Activated T-cell treated with anti-CD3 and anti-CD28 coated beads, Interleukin-2, amount 50 U/mL, for 24 hours (primary cell): ENCODE measurements at regions not wholly inside any gene's neighbourhood (a gene's known extent, or its start where the extent isn't known, plus 50 kb on each side); places are given as distances from the start of the nearest gene placed in this dataset.
"Not testable (repeated sequence)": the region's sequence is repeated elsewhere in the genome, so short reads cannot be mapped to it uniquely, and the experiment has no call there.

Experiments used
- DNase-seq: peaks from one replicate; pipeline ENCODE4 v3.0.0-alpha.2; 2020
- H3K27ac Mint-ChIP-seq: 2 replicates; pipeline ENCODE4 v1.8.0; 2020; ENCODE audit warnings: mild to moderate bottlenecking, mixed read lengths
- H3K27me3 Mint-ChIP-seq: 2 replicates; pipeline ENCODE4 v1.8.0; 2020; ENCODE audit warnings: mixed read lengths
- H3K36me3 Mint-ChIP-seq: 2 replicates; pipeline ENCODE4 v1.8.0; 2020; ENCODE audit warnings: low read depth, mixed read lengths
- H3K4me1 Mint-ChIP-seq: 2 replicates; pipeline ENCODE4 v1.8.0; 2020; ENCODE audit warnings: low read depth, mixed read lengths
- H3K4me3 Mint-ChIP-seq: 2 replicates; pipeline ENCODE4 v1.8.0; 2020; ENCODE audit warnings: mild to moderate bottlenecking, moderate library complexity, mixed read lengths
- H3K9me3 Mint-ChIP-seq: 2 replicates; pipeline ENCODE4 v1.8.0; 2020; ENCODE audit warnings: mixed read lengths

DNA sequence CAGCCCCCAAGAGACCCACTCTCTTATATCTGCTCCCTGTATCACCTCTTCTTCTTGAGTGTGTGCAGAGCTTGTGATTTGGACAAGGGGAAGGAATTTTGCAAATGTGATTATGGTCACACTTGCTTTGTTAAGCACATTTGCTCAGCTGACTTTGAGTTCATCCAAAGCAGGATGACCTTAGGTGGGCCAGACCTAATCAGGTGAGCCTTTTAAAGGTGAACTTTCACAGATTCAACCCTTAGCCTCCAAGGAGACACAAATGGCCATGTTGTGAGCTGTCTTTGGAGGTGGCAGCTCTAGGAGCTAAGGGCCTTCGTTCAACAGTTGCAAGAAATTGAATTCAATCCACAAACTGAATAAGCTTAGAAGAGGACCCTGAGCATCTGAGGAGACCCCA lies 147.8 kb downstream of the DEFB131A start:
- Mint-ChIP-seq H3K4me3 (no peak overlapping the region), H3K9me3 (peaks cover 9% of the 10 kb centered on the region), H3K27me3 (no peaks in the 10 kb centered on the region), H3K27ac (no peak overlapping the region), H3K4me1 (no peaks in the 10 kb centered on the region), H3K36me3 (peaks cover 20% of the 10 kb centered on the region)
- no peak for DNase-seq

GRCh38 chr4:9594948-9595347 lies 150.7 kb downstream of the DEFB131A start:
- H3K27ac Mint-ChIP-seq: no peak overlapping the region
- H3K27me3 Mint-ChIP-seq: no peaks in the 10 kb centered on the region
- no peak for DNase-seq
- peaks cover 9% of the 10 kb centered on the region for H3K9me3 Mint-ChIP-seq
- no peak overlapping the region for H3K4me3 Mint-ChIP-seq
- H3K4me1 Mint-ChIP-seq: no peaks in the 10 kb centered on the region
- H3K36me3 Mint-ChIP-seq: peaks cover 20% of the 10 kb centered on the region

GRCh38 chr4:9595531-9595930 lies 151.3 kb downstream of the DEFB131A start:
- not testable (repeated sequence) for DNase-seq, H3K4me3 Mint-ChIP-seq, H3K27ac Mint-ChIP-seq, H3K4me1 Mint-ChIP-seq, H3K27me3 Mint-ChIP-seq, H3K9me3 Mint-ChIP-seq
- peaks cover 20% of the 10 kb centered on the region for H3K36me3 Mint-ChIP-seq

DNA sequence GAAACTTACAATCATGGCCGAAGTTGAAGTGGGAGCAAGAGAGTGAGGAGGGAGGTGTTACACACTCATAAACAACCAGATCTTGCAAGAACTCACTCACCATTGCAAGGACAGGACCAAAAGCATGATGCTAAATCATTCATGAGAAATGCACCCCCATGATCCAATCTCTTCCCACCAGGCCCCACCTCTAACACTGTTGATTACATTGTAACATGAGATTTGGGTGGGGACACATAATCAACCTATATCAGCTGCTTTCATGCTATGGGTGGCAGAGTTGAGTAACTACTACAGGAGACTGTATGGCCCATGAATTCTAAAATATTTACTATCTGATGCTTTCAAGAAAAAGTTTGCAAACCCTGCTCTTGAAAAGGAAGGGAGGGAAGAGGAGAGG lies 155.1 kb downstream of the DEFB131A start:
- no peak overlapping the region for H3K27ac Mint-ChIP-seq
- no peaks in the 10 kb centered on the region for H3K27me3 Mint-ChIP-seq
- H3K36me3 Mint-ChIP-seq: peaks cover 9% of the 10 kb centered on the region
- H3K9me3 Mint-ChIP-seq: peaks cover 4% of the 10 kb centered on the region
- peaks cover 25% of the 10 kb centered on the region for H3K4me1 Mint-ChIP-seq
- DNase-seq: no peak
- no peak overlapping the region for H3K4me3 Mint-ChIP-seq

GRCh38 chr4:9600246-9600645 lies 156.0 kb downstream of the DEFB131A start:
- no peak for DNase-seq
- H3K4me3 Mint-ChIP-seq: no peak overlapping the region
- no peaks in the 10 kb centered on the region for H3K27me3 Mint-ChIP-seq
- H3K36me3 Mint-ChIP-seq: peaks cover 3% of the 10 kb centered on the region
- peaks cover 35% of the 10 kb centered on the region for H3K4me1 Mint-ChIP-seq
- no peak overlapping the region for H3K27ac Mint-ChIP-seq
- peaks cover 4% of the 10 kb centered on the region for H3K9me3 Mint-ChIP-seq

DNA sequence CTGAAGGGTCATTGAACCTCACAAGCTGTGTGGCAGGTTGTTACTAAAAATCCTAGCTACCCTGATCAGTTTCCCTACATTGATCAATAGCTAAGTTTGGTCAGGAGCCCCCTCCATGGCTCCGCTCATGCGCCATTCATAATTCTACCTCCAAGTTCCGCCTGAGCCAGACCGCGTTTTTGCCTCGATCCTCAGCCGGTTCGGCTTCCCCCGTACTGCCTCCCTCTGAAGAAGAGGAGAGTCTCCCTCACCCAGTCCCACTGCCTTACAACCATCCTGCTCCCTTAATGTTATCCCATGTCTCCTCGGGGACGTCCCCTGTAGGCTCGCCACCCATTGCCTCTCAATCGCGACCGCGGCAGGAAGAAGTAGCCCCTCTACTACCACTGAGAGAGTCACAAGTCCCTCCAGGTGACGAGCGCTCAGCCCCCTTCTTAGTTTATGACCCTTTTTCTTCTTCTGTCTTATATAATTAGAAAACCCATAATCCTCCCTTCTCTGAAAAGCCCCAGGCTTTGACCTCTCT lies 158.2 kb downstream of the DEFB131A start:
- H3K4me3 Mint-ChIP-seq: no peak overlapping the region
- no peak for DNase-seq
- peaks cover 45% of the 10 kb centered on the region for H3K4me1 Mint-ChIP-seq
- H3K27me3 Mint-ChIP-seq: no peaks in the 10 kb centered on the region
- H3K9me3 Mint-ChIP-seq: no peaks in the 10 kb centered on the region
- H3K36me3 Mint-ChIP-seq: no peaks in the 10 kb centered on the region
- H3K27ac Mint-ChIP-seq: no peak overlapping the region

- peak overlapping the region; percentile 79 for H3K4me3 Mint-ChIP-seq
- not testable (repeated sequence) for H3K27me3 Mint-ChIP-seq, H3K36me3 Mint-ChIP-seq, H3K9me3 Mint-ChIP-seq
- H3K4me1 Mint-ChIP-seq: peaks cover 50% of the 10 kb centered on the region
- H3K27ac Mint-ChIP-seq: peak overlapping the region; percentile 94
- peak; percentile 62 for DNase-seq
Measured at GRCh38 chr4:9604031-9604892, 160.0 kb downstream of the DEFB131A start.

GRCh38 chr4:9604893-9605190 lies 160.6 kb downstream of the DEFB131A start:
- H3K4me3 Mint-ChIP-seq: peak overlapping the region; percentile 79

GRCh38 chr4:9608300-9608699 lies 164.1 kb downstream of the DEFB131A start:
- no peak for DNase-seq
- H3K27me3 Mint-ChIP-seq: no peaks in the 10 kb centered on the region
- peaks cover 34% of the 10 kb centered on the region for H3K4me1 Mint-ChIP-seq
- no peak overlapping the region for H3K27ac Mint-ChIP-seq
- H3K9me3 Mint-ChIP-seq: no peaks in the 10 kb centered on the region
- H3K4me3 Mint-ChIP-seq: no peak overlapping the region
- no peaks in the 10 kb centered on the region for H3K36me3 Mint-ChIP-seq

More at GRCh38 chr4:9604893-9605190, 160.6 kb downstream of the DEFB131A start:
- Mint-ChIP-seq H3K4me1 (peaks cover 50% of the 10 kb centered on the region), H3K27ac (peak overlapping the region; percentile 94)
- H3K36me3 Mint-ChIP-seq, H3K27me3 Mint-ChIP-seq, DNase-seq, H3K9me3 Mint-ChIP-seq: not testable (repeated sequence)

GRCh38 chr4:9610321-9610720 lies 166.1 kb downstream of the DEFB131A start:
- not testable (repeated sequence) for H3K9me3 Mint-ChIP-seq, H3K4me3 Mint-ChIP-seq, H3K36me3 Mint-ChIP-seq, H3K27ac Mint-ChIP-seq, H3K27me3 Mint-ChIP-seq, DNase-seq
- H3K4me1 Mint-ChIP-seq: peaks cover 15% of the 10 kb centered on the region

DNA sequence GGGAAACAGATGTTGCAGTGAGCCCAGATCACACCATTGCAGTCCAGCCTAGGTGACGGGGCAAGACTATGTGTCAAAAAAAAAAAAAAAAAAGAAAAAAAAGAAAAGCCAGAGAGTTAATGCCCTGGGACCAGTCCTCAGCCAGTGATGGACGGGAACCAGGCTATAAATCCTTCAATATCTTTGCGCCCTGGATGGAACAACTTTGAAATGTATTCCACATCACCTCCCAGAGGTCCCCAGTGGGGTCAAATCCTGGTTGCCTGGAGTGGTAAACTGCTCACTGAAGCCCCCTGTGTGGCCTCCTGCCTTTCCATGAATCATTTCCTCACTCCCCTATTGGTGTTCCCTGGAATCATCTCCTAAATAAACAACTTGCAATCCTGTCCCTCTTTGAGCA lies 166.9 kb downstream of the DEFB131A start:
- Mint-ChIP-seq H3K27me3 (no peaks in the 10 kb centered on the region), H3K9me3 (no peaks in the 10 kb centered on the region), H3K4me3 (no peak overlapping the region), H3K27ac (no peak overlapping the region), H3K4me1 (peaks cover 7% of the 10 kb centered on the region), H3K36me3 (no peaks in the 10 kb centered on the region)
- no peak for DNase-seq

- not testable (repeated sequence) for DNase-seq, H3K27me3 Mint-ChIP-seq, H3K36me3 Mint-ChIP-seq, H3K4me1 Mint-ChIP-seq, H3K27ac Mint-ChIP-seq, H3K9me3 Mint-ChIP-seq, H3K4me3 Mint-ChIP-seq
Measured at GRCh38 chr4:9636411-9636810, 145.0 kb upstream of the DRD5 start.

- not testable (repeated sequence) for H3K4me1 Mint-ChIP-seq, H3K27ac Mint-ChIP-seq, H3K27me3 Mint-ChIP-seq, H3K4me3 Mint-ChIP-seq, H3K36me3 Mint-ChIP-seq, H3K9me3 Mint-ChIP-seq
- peak; percentile 54 for DNase-seq
Measured at GRCh38 chr4:9659678-9660077, 121.8 kb upstream of the DRD5 start.

- not testable (repeated sequence) for H3K36me3 Mint-ChIP-seq, H3K27ac Mint-ChIP-seq
Measured at GRCh38 chr4:9660955-9661354, 120.5 kb upstream of the DRD5 start.

DNA sequence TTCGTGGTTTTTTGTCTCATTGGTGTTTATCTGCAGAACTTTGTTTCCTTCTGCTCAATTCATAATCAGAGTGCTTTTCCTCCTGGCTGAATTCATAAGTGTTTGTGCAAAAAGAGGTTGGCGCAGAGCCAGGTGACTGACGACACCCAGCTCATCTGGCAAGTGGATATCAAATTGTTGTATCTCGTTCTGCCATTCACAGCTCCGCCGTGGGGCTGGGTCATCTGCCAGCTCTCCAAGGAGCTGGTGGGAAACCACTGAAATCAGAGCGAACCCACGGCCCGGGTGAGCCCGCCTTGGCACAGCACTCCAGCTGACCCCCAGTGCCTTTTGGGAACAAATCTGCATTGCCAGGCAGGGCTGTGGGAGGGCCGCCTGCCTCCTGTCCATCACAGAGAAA lies 110.7 kb upstream of the DRD5 start:
- not testable (repeated sequence) for H3K36me3 Mint-ChIP-seq, H3K27ac Mint-ChIP-seq, H3K27me3 Mint-ChIP-seq, DNase-seq, H3K9me3 Mint-ChIP-seq, H3K4me1 Mint-ChIP-seq, H3K4me3 Mint-ChIP-seq

More at GRCh38 chr4:9660955-9661354, 120.5 kb upstream of the DRD5 start:
- not testable (repeated sequence) for H3K4me3 Mint-ChIP-seq, H3K9me3 Mint-ChIP-seq, H3K4me1 Mint-ChIP-seq, H3K27me3 Mint-ChIP-seq, DNase-seq
